Lower leg skin (tissue), 3 donors: ENCODE measurements at regions not wholly inside any gene's neighbourhood (a gene's known extent, or its start where the extent isn't known, plus 50 kb on each side); places are given as distances from the start of the nearest gene placed in this dataset.

Source experiments
- POLR2A ChIP-seq, 2 donors: fragments of 450-650 bp; IDR thresholded peaks; one replicate each; pipeline ENCODE4 v1.6.1; 2016 to 2017; ENCODE audit warnings: antibody characterized with exemption in 2 of 2, mild to moderate bottlenecking in 1 of 2, moderate library complexity in 1 of 2
- TF ChIP-seq, protein P1 (sequence below), 3 donors: fragments of 450-650 bp; IDR thresholded peaks; one replicate each; pipeline ENCODE4 v1.5.1; 2016; ENCODE audit warnings: antibody characterized with exemption in 3 of 3, mild to moderate bottlenecking in 3 of 3, moderate library complexity in 2 of 3

GRCh38 chr16:8217201-8217600, 373.1 kb downstream of the TMEM114 start:
- TF ChIP-seq, protein P1, sequence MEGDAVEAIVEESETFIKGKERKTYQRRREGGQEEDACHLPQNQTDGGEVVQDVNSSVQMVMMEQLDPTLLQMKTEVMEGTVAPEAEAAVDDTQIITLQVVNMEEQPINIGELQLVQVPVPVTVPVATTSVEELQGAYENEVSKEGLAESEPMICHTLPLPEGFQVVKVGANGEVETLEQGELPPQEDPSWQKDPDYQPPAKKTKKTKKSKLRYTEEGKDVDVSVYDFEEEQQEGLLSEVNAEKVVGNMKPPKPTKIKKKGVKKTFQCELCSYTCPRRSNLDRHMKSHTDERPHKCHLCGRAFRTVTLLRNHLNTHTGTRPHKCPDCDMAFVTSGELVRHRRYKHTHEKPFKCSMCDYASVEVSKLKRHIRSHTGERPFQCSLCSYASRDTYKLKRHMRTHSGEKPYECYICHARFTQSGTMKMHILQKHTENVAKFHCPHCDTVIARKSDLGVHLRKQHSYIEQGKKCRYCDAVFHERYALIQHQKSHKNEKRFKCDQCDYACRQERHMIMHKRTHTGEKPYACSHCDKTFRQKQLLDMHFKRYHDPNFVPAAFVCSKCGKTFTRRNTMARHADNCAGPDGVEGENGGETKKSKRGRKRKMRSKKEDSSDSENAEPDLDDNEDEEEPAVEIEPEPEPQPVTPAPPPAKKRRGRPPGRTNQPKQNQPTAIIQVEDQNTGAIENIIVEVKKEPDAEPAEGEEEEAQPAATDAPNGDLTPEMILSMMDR (IDR thresholded peaks at IDR 0.05) = no peak
- no peak for TF ChIP-seq POLR2A (IDR thresholded peaks at IDR 0.05)
